Mucosa of descending colon (tissue), 3 donors: ENCODE measurements at regions not wholly inside any gene's neighbourhood (a gene's known extent, or its start where the extent isn't known, plus 50 kb on each side); places are given as distances from the start of the nearest gene placed in this dataset.

Source experiments
- ATAC-seq: fragments of 200-7000 bp; cut with Tn5 transposase; one replicate; pipeline ENCODE4 v1.9.1; 2020; ENCODE audit warnings: mild to moderate bottlenecking, moderate library complexity
- DNase-seq, 3 donors: peaks; one replicate each; pipeline ENCODE4 v3.0.0-alpha.2; 2020
- H3K36me3 ChIP-seq: fragments of 200-600 bp; one replicate; pipeline ENCODE4 v1.8.0; 2021; ENCODE audit warnings: low read depth, mild to moderate bottlenecking
- H3K4me1 ChIP-seq: fragments of 200-600 bp; one replicate; pipeline ENCODE4 v1.8.0; 2021; ENCODE audit warnings: low read depth, mild to moderate bottlenecking
- H3K4me3 ChIP-seq: fragments of 200-600 bp; one replicate; pipeline ENCODE4 v1.8.0; 2021; ENCODE audit warnings: mild to moderate bottlenecking
- H3K9me3 ChIP-seq: fragments of 200-600 bp; one replicate; pipeline ENCODE4 v1.8.0; 2021; ENCODE audit warnings: mild to moderate bottlenecking
- CTCF ChIP-seq: fragments of 200-600 bp; IDR thresholded peaks from one replicate; pipeline ENCODE4 v1.8.0; 2022; ENCODE audit warnings: antibody characterized with exemption, mild to moderate bottlenecking
- intact Hi-C, 2 donors: fragments of 100-400 bp; cut with DNase I in 1 of 2; cut with micrococcal nuclease in 1 of 2; formaldehyde crosslinking; loops; one replicate each; pipeline versions ENCODE4 v1.11.0 to v1.11.1; 2022; cut with DNase I, micrococcal nuclease
- donor health status: DM: no; HTN: no; CAD: no; lungs with moderate emphysema.
- donor health status: DM: no; HTN: no; CAD: no.
- donor health status: DM: no; HTN: yes; CAD: no.

GRCh38 chr6:139903411-139904157 lies 529.1 kb upstream of the CITED2 start:
- peaks cover 12% of the 10 kb centered on the region for H3K4me1 ChIP-seq
- TF ChIP-seq CTCF: no peak
- DNase-seq: peak in 1 of 3 donors; percentile 69
- H3K9me3 ChIP-seq: no peaks in the 10 kb centered on the region
- H3K4me3 ChIP-seq: no peak overlapping the region
- ATAC-seq: peak; percentile 98
- no peaks in the 10 kb centered on the region for H3K36me3 ChIP-seq
- intact Hi-C loops: no loop called here

- Histone ChIP-seq H3K9me3 (no peaks in the 10 kb centered on the region), H3K4me1 (no peaks in the 10 kb centered on the region), H3K4me3 (no peak overlapping the region), H3K36me3 (no peaks in the 10 kb centered on the region)
- ATAC-seq: no peak
- no peak for TF ChIP-seq CTCF
- intact Hi-C loops: no loop called here
- no peak for DNase-seq
Observed at GRCh38 chr6:139895205-139895793, 520.9 kb upstream of the CITED2 start.

GRCh38 chr6:139894271-139894670 lies 519.8 kb upstream of the CITED2 start:
- Histone ChIP-seq H3K4me1 (no peaks in the 10 kb centered on the region), H3K9me3 (no peaks in the 10 kb centered on the region), H3K36me3 (no peaks in the 10 kb centered on the region), H3K4me3 (no peak overlapping the region)
- ATAC-seq (no peak), DNase-seq (no peak)
- intact Hi-C loops: no loop called here
- no peak for TF ChIP-seq CTCF

- DNase-seq (no peak), ATAC-seq (no peak)
- intact Hi-C loops: no loop called here
- Histone ChIP-seq H3K4me3 (no peak overlapping the region), H3K36me3 (no peaks in the 10 kb centered on the region), H3K9me3 (no peaks in the 10 kb centered on the region), H3K4me1 (no peaks in the 10 kb centered on the region)
- TF ChIP-seq CTCF: no peak
Observed at GRCh38 chr6:139891471-139891870, 517.0 kb upstream of the CITED2 start.

- no peaks in the 10 kb centered on the region for H3K36me3 ChIP-seq
- no peaks in the 10 kb centered on the region for H3K4me1 ChIP-seq
- H3K4me3 ChIP-seq: no peak overlapping the region
- TF ChIP-seq CTCF: no peak
- intact Hi-C loops: no loop called here
- no peak for ATAC-seq
- no peaks in the 10 kb centered on the region for H3K9me3 ChIP-seq
- DNase-seq: no peak
Observed at GRCh38 chr6:139888681-139889122, 514.3 kb upstream of the CITED2 start.
